Mucosa of stomach (tissue), 1 donor: ENCODE measurements at regions not wholly inside any gene's neighbourhood (a gene's known extent, or its start where the extent isn't known, plus 50 kb on each side); places are given as distances from the start of the nearest gene placed in this dataset.

Experiments
- H3K27me3 ChIP-seq: one replicate; pipeline ENCODE4 v1.7.0; 2013; ENCODE audit warnings: mild to moderate bottlenecking, low read length; ENCODE audit not compliant: control insufficient read depth, insufficient read depth
- H3K36me3 ChIP-seq: one replicate; pipeline ENCODE4 v1.7.0; 2013; ENCODE audit warnings: low read length; ENCODE audit not compliant: control insufficient read depth, insufficient read depth
- H3K4me1 ChIP-seq: one replicate; pipeline ENCODE4 v1.7.0; 2013; ENCODE audit warnings: mild to moderate bottlenecking, low read length; ENCODE audit not compliant: control insufficient read depth, insufficient read depth
- H3K4me3 ChIP-seq: one replicate; pipeline ENCODE4 v1.7.0; 2013; ENCODE audit warnings: low read length
- H3K9ac ChIP-seq: one replicate; pipeline ENCODE4 v1.7.0; 2013; ENCODE audit warnings: mild to moderate bottlenecking, low read length, moderate library complexity
- H3K9me3 ChIP-seq: one replicate; pipeline ENCODE4 v1.7.0; 2013; ENCODE audit warnings: mild to moderate bottlenecking, low read length, moderate library complexity; ENCODE audit not compliant: control insufficient read depth
- donor health status: Pancreatic carcinoma.

GRCh38 chr1:101745551-101746270 is 251.0 kb downstream of the OLFM3 start:
- Histone ChIP-seq H3K9me3 (no peaks in the 10 kb centered on the region), H3K4me1 (peaks cover 8% of the 10 kb centered on the region), H3K9ac (no peak overlapping the region), H3K27me3 (no peaks in the 10 kb centered on the region), H3K36me3 (no peaks in the 10 kb centered on the region), H3K4me3 (no peak overlapping the region)

DNA sequence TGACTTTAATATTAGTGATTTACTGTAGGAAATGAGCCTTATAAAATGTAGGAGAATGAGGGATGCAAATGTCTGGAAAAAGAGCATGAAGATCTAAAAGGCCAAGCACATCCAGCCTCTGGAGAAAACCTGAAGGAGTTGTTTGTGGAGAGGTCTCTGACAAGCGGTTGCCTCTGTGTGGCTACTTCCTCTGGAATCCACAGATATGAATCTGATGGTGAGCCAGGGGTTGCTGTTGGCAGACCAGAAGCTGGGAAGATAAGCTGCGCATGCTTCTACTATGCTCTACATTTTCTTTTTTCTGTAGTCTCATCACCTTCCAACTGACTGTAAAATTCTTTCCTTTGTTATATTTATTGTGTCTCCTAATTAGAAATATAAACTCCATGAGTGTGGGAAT is 248.6 kb downstream of the OLFM3 start:
- no peak overlapping the region for H3K9ac ChIP-seq

More for the DNA sequence above, 248.6 kb downstream of the OLFM3 start:
- Histone ChIP-seq H3K9me3 (no peaks in the 10 kb centered on the region), H3K27me3 (no peaks in the 10 kb centered on the region), H3K36me3 (no peaks in the 10 kb centered on the region), H3K4me3 (no peak overlapping the region), H3K4me1 (no peaks in the 10 kb centered on the region)
